GM10266 (cell line): ENCODE measurements at regions not wholly inside any gene's neighbourhood (a gene's known extent, or its start where the extent isn't known, plus 50 kb on each side); places are given as distances from the start of the nearest gene placed in this dataset.

ENCODE experiments used
- DNase-seq: peaks from one replicate; pipeline ENCODE4 v3.0.0; 2012; ENCODE audit errors: extremely low spot score
- TF ChIP-seq, protein P1 (sequence below): IDR thresholded peaks from 2 replicates; pipeline ENCODE4 v1.5.1; 2012; ENCODE audit warnings: mild to moderate bottlenecking, low read depth; ENCODE audit not compliant: control insufficient read depth, insufficient read depth; ENCODE audit errors: missing control alignments

DNA sequence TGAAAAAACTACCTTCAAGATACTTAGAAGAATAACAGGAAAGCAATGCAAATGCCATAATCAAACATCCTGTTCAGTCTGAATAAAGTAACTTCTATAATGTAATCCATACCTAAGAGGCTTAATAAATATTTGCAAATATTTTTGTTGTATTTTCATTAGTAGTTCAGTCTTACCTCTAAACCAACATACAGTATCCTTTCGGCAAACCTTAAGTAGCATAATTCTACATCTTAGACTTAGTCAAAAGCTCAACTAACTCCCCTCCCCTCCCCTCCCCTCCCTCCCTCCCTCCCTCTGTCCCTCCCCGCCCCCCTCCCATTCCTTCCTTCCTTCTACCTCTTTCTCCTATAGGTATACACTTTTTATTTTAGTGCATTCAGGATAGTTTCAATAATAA lies 1373.2 kb downstream of the SUCLG1 start:
- TF ChIP-seq, protein P1, sequence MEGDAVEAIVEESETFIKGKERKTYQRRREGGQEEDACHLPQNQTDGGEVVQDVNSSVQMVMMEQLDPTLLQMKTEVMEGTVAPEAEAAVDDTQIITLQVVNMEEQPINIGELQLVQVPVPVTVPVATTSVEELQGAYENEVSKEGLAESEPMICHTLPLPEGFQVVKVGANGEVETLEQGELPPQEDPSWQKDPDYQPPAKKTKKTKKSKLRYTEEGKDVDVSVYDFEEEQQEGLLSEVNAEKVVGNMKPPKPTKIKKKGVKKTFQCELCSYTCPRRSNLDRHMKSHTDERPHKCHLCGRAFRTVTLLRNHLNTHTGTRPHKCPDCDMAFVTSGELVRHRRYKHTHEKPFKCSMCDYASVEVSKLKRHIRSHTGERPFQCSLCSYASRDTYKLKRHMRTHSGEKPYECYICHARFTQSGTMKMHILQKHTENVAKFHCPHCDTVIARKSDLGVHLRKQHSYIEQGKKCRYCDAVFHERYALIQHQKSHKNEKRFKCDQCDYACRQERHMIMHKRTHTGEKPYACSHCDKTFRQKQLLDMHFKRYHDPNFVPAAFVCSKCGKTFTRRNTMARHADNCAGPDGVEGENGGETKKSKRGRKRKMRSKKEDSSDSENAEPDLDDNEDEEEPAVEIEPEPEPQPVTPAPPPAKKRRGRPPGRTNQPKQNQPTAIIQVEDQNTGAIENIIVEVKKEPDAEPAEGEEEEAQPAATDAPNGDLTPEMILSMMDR, result no peak
- no peak for DNase-seq

DNA sequence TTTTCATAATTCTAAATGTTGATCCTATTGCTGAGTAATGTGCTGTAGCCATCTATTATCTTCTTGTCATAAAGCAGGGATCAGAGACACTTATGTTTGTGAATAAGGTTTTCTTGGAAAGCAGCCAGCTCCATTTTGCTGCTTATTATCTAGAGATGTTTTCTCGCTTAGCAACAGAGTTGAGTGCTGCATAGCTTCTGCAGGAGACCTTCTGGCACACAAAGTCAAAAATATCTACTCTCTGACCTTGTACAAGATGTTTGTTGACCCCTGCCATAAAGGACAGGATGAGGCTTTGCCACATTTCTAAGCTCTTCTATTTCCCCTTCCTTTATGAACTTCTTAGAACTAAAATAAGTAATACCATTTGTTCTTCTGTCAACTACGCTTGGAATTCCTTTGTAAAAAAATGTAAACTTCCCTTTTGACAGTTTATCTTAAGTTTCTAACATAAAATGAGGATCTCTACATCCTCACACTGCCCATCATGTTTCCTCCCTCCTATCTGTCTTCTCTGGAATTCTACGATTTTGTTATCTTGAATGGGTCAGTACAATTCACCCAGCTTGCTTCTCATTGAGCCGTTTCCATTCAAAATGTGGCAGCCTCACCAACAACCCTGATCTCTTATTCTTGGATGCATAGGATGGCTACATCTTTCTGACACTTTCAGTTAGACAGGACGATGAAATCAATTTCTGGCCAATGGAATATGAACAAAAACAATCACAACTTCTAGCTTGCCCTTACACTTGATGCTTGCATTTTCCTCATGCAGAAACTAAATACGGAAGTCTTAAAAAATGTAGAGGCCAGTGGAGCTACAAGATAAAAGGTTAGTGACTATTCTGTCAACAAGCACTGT lies 1377.0 kb downstream of the SUCLG1 start:
- DNase-seq, result no peak
- TF ChIP-seq, protein P1, result no peak

DNA sequence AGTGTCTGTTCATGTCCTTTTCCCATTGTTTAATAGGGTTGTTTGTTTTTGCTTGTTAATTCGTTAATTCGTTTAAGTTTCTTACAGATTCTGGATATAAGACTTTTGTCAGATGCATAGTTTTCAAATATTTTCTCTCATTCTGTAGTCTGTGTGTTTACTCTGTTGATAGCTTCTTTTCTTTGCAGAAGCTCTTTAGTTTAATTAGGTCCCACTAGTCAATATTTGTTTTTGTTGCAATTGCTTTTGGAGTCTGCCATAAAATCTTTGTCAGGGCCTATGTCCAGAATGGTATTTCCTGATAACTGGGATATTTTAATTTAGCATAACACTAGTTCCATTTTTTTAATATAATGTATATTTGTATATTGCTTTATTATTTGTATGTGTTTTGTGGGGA lies 1380.1 kb downstream of the SUCLG1 start:
- no peak for DNase-seq
- TF ChIP-seq, protein P1, result no peak

DNA sequence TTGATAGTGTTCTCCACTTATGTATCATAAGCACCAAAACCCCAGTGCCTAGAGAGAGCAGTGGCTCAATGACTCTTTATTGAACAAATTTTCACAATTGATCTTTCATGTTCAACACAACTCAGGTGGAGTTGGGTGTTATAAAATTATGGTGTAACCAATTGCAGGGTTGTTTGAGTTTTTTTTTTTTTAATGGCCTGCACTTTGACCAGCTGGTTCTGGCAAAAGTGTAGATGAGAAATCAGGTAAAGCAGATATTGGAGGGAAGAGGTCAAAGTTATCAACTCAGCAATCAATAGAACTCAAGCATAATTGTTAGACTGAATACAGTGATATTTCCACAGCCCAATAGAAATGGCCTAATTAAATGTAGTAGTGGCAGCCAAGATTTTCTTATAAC lies 1386.3 kb downstream of the SUCLG1 start:
- TF ChIP-seq, protein P1, result no peak
- no peak for DNase-seq

DNA sequence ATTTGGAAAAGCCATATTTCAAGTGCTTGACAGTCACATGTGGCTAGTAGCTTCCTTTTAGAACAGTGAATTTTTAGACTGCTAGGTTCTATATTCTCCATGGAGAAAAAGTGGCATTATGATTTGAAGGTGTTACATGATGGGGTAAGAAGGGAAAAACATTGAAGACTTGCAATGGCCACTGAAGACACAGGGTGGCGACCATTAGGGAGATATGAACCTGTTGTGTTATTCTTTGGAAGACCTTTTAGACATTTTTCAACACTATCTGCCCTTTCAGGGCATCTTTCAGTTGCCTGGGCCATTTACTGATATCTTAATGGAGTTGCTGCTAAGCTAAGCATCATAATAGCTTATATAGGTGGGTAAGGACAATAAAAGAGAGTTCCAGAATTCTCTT lies 1387.2 kb downstream of the SUCLG1 start:
- no peak for DNase-seq
- TF ChIP-seq, protein P1, result no peak

DNA sequence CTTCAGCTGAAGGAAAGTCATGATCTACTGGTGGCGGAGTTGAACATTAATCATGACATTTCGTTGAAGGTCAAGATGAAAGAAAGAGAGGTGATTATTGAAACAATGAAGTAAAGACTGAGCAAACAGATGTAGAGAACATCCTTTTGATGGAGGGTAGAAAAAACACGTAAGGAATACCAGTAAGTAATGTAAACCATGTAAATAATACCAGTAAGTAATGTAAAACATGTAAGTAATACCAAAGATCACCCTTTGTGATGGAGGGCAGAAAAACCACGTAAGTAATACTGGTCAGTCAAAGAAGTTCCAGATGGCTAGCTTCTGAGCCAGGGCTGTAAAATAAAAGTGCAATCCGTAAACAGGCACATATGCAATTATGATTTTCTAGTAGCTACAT lies 1387.7 kb downstream of the SUCLG1 start:
- no peak for DNase-seq
- TF ChIP-seq, protein P1, result no peak

DNA sequence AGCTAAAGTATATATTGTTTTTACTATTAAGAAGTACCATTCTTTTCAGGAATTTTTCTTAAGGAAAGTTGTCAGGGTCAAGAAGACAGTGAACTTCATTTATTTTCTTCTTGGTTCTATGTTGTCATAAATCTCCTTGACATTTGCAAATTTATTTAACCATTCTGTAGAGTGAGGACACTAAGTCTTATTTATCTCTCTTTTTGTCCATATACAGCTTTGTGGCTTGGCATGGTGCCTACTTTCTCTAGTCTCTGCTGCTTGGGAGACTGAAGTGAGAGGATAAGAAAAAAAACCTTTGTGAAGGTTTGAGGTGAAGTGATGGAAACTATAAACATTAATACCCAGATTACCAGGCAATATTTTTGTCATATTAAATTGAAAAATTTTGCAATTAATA lies 1389.4 kb downstream of the SUCLG1 start:
- DNase-seq, result no peak
- TF ChIP-seq, protein P1, result no peak
